ENCODE measurements at regions not wholly inside any gene's neighbourhood (a gene's known extent, or its start where the extent isn't known, plus 50 kb on each side); places are given as distances from the start of the nearest gene placed in this dataset.

DNA sequence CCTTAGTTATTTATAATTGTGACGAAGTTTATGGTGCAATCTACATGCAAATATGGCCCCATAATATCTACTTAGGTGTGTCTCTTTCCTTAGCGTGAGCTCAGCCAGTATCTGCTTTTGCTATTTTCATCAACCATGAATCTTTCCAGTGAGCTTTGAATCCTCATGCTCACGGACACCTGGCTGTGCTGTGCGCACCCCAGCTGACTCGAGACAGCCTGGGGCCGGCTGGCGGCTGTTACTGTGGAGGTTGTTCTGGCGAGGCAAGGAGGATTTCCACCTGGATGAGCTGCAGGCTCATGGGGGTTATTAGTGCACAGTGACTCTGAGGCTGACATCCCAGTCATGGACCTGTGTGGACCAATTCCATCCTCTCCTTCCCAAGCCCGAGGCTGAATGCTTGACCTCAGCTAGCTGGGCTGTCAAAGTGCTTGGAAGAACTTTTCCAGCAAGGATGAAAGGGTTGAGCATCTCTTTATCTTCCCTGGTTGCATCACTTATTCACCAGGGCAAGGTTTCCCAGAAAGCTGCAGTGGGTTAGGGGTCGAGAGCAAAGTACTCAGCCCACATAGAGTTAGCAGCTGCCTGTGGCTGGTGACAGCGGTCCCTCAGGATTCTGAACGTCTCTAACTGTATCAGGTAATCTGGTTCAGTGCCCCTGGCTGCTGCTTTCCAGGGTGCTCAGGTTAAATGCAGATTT is 141.7 kb downstream of the ARL4C start:
- TF ChIP-seq EZH2 (IDR thresholded peaks at IDR 0.05; ENCODE audit: low read length, missing control alignments) = no peak
- TF ChIP-seq, protein P1, sequence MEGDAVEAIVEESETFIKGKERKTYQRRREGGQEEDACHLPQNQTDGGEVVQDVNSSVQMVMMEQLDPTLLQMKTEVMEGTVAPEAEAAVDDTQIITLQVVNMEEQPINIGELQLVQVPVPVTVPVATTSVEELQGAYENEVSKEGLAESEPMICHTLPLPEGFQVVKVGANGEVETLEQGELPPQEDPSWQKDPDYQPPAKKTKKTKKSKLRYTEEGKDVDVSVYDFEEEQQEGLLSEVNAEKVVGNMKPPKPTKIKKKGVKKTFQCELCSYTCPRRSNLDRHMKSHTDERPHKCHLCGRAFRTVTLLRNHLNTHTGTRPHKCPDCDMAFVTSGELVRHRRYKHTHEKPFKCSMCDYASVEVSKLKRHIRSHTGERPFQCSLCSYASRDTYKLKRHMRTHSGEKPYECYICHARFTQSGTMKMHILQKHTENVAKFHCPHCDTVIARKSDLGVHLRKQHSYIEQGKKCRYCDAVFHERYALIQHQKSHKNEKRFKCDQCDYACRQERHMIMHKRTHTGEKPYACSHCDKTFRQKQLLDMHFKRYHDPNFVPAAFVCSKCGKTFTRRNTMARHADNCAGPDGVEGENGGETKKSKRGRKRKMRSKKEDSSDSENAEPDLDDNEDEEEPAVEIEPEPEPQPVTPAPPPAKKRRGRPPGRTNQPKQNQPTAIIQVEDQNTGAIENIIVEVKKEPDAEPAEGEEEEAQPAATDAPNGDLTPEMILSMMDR (conservative IDR thresholded peaks at IDR 0.05 in 1 of 2, IDR thresholded peaks at IDR 0.05 in 1 of 2; ENCODE audit: low read depth in 1 of 2, low read length in 2 of 2) = no peak

Measured in fibroblast of lung (primary cell).